Peyer's patch (tissue), 4 donors: ENCODE measurements at regions not wholly inside any gene's neighbourhood (a gene's known extent, or its start where the extent isn't known, plus 50 kb on each side); places are given as distances from the start of the nearest gene placed in this dataset.

Experiments used
- CTCF ChIP-seq, 6 experiments: fragments of 450-650 bp in 4 of 6; fragments of 200-600 bp in 2 of 6; sonication (generic) in 1 of 6; IDR thresholded peaks; one replicate each; pipeline ENCODE4 v1.5.1; 2017 to 2019; ENCODE audit warnings: antibody characterized with exemption in 6 of 6, mild to moderate bottlenecking in 3 of 6, moderate library complexity in 1 of 6
- POLR2A ChIP-seq, 2 donors: fragments of 450-650 bp; IDR thresholded peaks; one replicate each; pipeline ENCODE4 v1.5.1; 2017; ENCODE audit warnings: antibody characterized with exemption in 2 of 2, mild to moderate bottlenecking in 2 of 2, moderate library complexity in 2 of 2

- TF ChIP-seq POLR2A (IDR thresholded peaks at IDR 0.05), result no peak
- no peak for TF ChIP-seq CTCF (IDR thresholded peaks at IDR 0.05)
Observed at GRCh38 chr5:135228222-135228621, 170.8 kb downstream of the MACROH2A1 start.
